MM.1S (cell line): ENCODE measurements at regions not wholly inside any gene's neighbourhood (a gene's known extent, or its start where the extent isn't known, plus 50 kb on each side); places are given as distances from the start of the nearest gene placed in this dataset.
"Not testable (repeated sequence)": the region's sequence is repeated elsewhere in the genome, so short reads cannot be mapped to it uniquely, and the experiment has no call there.

ENCODE experiments used
- DNase-seq: peaks from one replicate; pipeline ENCODE4 v3.0.0-alpha.2; 2015
- H2AFZ ChIP-seq: fragments of 300-600 bp; sonication (generic); 2 replicates; pipeline ENCODE4 v1.6.0; 2016; ENCODE audit warnings: antibody characterized with exemption, low read length
- H3F3A ChIP-seq: fragments of 300-600 bp; sonication (generic); 2 replicates; pipeline ENCODE4 v1.6.1; 2016; ENCODE audit warnings: mild to moderate bottlenecking, antibody characterized with exemption, low read length, moderate library complexity, mixed read lengths; ENCODE audit not compliant: insufficient read depth
- H3K27ac ChIP-seq: fragments of 300-600 bp; sonication (generic); 2 replicates; pipeline ENCODE4 v1.5.1; 2016; ENCODE audit warnings: mild to moderate bottlenecking, low read length
- H3K27me3 ChIP-seq: fragments of 300-600 bp; sonication (generic); replicated peaks from 2 replicates; pipeline ENCODE4 v1.6.0; 2016; ENCODE audit warnings: low read length; ENCODE audit not compliant: insufficient read depth
- H3K36me3 ChIP-seq: fragments of 300-600 bp; sonication (generic); replicated peaks from 2 replicates; pipeline ENCODE4 v1.6.1; 2016; ENCODE audit warnings: mild to moderate bottlenecking, low read length, mixed read lengths; ENCODE audit not compliant: insufficient read depth
- H3K4me1 ChIP-seq: fragments of 300-600 bp; sonication (generic); 2 replicates; pipeline ENCODE4 v1.6.1; 2016; ENCODE audit warnings: low read length, mixed read lengths
- H3K4me2 ChIP-seq: fragments of 300-600 bp; sonication (generic); 2 replicates; pipeline ENCODE4 v1.6.0; 2016; ENCODE audit warnings: low read depth, low read length
- H3K4me3 ChIP-seq: fragments of 300-600 bp; sonication (generic); 2 replicates; pipeline ENCODE4 v1.5.1; 2016; ENCODE audit warnings: low read length, mixed read lengths
- H3K79me2 ChIP-seq: fragments of 300-600 bp; sonication (generic); 2 replicates; pipeline ENCODE4 v1.6.1; 2016; ENCODE audit warnings: mixed run types, low read length, mixed read lengths
- H3K9ac ChIP-seq: fragments of 300-600 bp; sonication (generic); 2 replicates; pipeline ENCODE4 v1.6.1; 2016; ENCODE audit warnings: low read length, mixed read lengths
- H3K9me2 ChIP-seq: fragments of 300-600 bp; sonication (generic); replicated peaks from 2 replicates; pipeline ENCODE4 v1.6.1; 2016; ENCODE audit warnings: mild to moderate bottlenecking, low read length, mixed read lengths; ENCODE audit not compliant: insufficient read depth
- H3K9me3 ChIP-seq: fragments of 300-600 bp; sonication (generic); replicated peaks from 2 replicates; pipeline ENCODE4 v1.6.1; 2016; ENCODE audit warnings: mild to moderate bottlenecking, low read length, mixed read lengths; ENCODE audit not compliant: insufficient read depth
- H4K20me1 ChIP-seq: fragments of 300-600 bp; sonication (generic); 2 replicates; pipeline ENCODE4 v1.6.1; 2016; ENCODE audit warnings: mild to moderate bottlenecking, low read length, moderate library complexity, mixed read lengths; ENCODE audit not compliant: insufficient read depth
- EZH2 ChIP-seq: fragments of 300-600 bp; sonication (generic); optimal IDR thresholded peaks from 2 replicates; pipeline ENCODE3; 2017; ENCODE audit warnings: low read depth, mild to moderate bottlenecking, antibody characterized with exemption, low read length, mixed read lengths
- EZH2phosphoT487 ChIP-seq: fragments of 300-600 bp; sonication (generic); IDR thresholded peaks from 2 replicates; pipeline ENCODE4 v1.6.1; 2018; ENCODE audit warnings: antibody characterized with exemption, low read length
- TF ChIP-seq, protein P1 (sequence below): fragments of 300-600 bp; sonication (generic); IDR thresholded peaks from 2 replicates; pipeline ENCODE4 v1.5.1; 2016; ENCODE audit warnings: antibody characterized with exemption, low read length, mixed read lengths

DNA sequence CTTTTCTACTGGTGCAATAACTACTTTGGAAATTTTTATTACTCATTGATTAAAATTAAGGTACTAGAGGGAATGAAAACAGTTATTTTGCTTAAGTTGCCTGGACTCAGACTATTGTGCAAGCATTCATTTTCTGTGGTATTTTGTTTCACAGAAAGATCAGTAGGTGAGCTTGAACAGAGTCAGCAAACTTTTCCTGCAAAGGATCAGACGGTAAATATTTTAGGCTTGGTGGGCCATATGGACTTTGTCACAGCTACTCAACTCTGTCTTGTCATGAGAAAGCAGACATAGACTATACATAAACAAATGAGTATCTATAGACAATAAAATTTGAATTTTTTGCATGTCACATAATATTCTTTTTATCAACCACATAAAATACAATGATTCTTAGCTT, 1036.4 kb downstream of the NR2F1-AS1 start:
- no peaks in the 10 kb centered on the region for H3K36me3 ChIP-seq
- TF ChIP-seq EZH2 = no peak
- TF ChIP-seq, protein P1, sequence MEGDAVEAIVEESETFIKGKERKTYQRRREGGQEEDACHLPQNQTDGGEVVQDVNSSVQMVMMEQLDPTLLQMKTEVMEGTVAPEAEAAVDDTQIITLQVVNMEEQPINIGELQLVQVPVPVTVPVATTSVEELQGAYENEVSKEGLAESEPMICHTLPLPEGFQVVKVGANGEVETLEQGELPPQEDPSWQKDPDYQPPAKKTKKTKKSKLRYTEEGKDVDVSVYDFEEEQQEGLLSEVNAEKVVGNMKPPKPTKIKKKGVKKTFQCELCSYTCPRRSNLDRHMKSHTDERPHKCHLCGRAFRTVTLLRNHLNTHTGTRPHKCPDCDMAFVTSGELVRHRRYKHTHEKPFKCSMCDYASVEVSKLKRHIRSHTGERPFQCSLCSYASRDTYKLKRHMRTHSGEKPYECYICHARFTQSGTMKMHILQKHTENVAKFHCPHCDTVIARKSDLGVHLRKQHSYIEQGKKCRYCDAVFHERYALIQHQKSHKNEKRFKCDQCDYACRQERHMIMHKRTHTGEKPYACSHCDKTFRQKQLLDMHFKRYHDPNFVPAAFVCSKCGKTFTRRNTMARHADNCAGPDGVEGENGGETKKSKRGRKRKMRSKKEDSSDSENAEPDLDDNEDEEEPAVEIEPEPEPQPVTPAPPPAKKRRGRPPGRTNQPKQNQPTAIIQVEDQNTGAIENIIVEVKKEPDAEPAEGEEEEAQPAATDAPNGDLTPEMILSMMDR = no peak
- no peak for TF ChIP-seq EZH2phosphoT487
- DNase-seq = no peak

DNA sequence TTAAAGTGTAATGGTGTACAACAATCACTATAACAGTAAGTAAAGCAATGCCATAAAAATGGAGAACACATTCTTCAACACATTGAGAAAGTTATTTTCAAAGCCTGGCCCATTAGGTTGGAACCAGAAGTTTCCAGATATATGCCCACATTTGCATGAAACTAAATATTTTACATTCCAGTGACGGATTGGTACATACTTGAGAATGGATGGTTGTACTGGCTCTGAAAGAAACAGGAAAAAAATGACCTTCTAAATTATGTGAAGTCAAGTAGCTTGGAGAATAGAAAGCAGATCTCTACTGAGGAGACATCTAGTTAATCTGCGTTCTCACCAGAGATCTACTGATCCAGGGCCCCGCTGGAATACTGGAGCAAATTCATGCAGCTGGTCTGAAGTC, 1037.0 kb downstream of the NR2F1-AS1 start:
- H3K36me3 ChIP-seq = no peaks in the 10 kb centered on the region
- H3K27me3 ChIP-seq = no peaks in the 10 kb centered on the region
- no peaks in the 10 kb centered on the region for H3K79me2 ChIP-seq
- no peak overlapping the region for H3K9ac ChIP-seq
- no peak overlapping the region for H3K4me3 ChIP-seq
- no peak for DNase-seq
- no peaks in the 10 kb centered on the region for H3K4me1 ChIP-seq
- TF ChIP-seq EZH2phosphoT487 (no peak), EZH2 (no peak)
- TF ChIP-seq, protein P1 = no peak
- H3K27ac ChIP-seq = no peak overlapping the region
- H3F3A ChIP-seq = no peaks in the 10 kb centered on the region
- no peak overlapping the region for H2AFZ ChIP-seq
- H3K9me3 ChIP-seq = no peaks in the 10 kb centered on the region
- no peaks in the 10 kb centered on the region for H4K20me1 ChIP-seq
- no peak overlapping the region for H3K4me2 ChIP-seq
- H3K9me2 ChIP-seq = no peaks in the 10 kb centered on the region

More for the DNA sequence above, 1036.4 kb downstream of the NR2F1-AS1 start:
- H3K9me3 ChIP-seq = no peaks in the 10 kb centered on the region
- H3K9me2 ChIP-seq = no peaks in the 10 kb centered on the region
- H3K79me2 ChIP-seq = no peaks in the 10 kb centered on the region
- no peaks in the 10 kb centered on the region for H4K20me1 ChIP-seq
- H3K4me1 ChIP-seq = no peaks in the 10 kb centered on the region
- no peak overlapping the region for H2AFZ ChIP-seq
- no peak overlapping the region for H3K4me3 ChIP-seq
- no peak overlapping the region for H3K4me2 ChIP-seq
- no peaks in the 10 kb centered on the region for H3K27me3 ChIP-seq
- H3F3A ChIP-seq = no peaks in the 10 kb centered on the region
- no peak overlapping the region for H3K9ac ChIP-seq
- H3K27ac ChIP-seq = no peak overlapping the region

DNA sequence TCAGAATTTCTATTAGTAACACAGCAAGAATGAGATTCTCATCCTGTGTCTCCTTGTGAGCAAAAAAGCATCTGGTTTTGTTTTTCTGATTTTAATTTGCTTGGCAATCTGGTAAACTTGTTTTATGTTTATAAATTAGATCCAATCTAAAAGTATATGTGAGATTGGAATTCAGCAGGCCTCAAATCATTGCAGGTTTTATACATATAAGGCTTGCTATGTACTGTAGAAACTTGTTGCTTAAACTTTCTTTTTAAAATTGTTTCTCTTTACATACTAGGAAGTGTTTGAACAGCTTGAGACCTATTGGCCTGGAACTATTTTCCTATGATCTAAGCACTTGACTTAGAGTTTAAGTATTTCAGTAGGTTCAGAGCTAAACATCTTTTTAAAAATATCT, 1037.8 kb downstream of the NR2F1-AS1 start:
- H3K9me2 ChIP-seq = no peaks in the 10 kb centered on the region
- H3K79me2 ChIP-seq = no peaks in the 10 kb centered on the region
- no peak overlapping the region for H3K9ac ChIP-seq
- H3K27ac ChIP-seq = no peak overlapping the region
- H3K4me1 ChIP-seq = no peaks in the 10 kb centered on the region
- DNase-seq = no peak
- no peaks in the 10 kb centered on the region for H3K36me3 ChIP-seq
- H3K4me3 ChIP-seq = no peak overlapping the region
- H3K27me3 ChIP-seq = no peaks in the 10 kb centered on the region
- no peak overlapping the region for H2AFZ ChIP-seq
- H3F3A ChIP-seq = no peaks in the 10 kb centered on the region
- no peaks in the 10 kb centered on the region for H3K9me3 ChIP-seq
- H4K20me1 ChIP-seq = no peaks in the 10 kb centered on the region
- no peak overlapping the region for H3K4me2 ChIP-seq
- TF ChIP-seq, protein P1 = no peak
- TF ChIP-seq EZH2phosphoT487 = no peak
- TF ChIP-seq EZH2 = no peak

DNA sequence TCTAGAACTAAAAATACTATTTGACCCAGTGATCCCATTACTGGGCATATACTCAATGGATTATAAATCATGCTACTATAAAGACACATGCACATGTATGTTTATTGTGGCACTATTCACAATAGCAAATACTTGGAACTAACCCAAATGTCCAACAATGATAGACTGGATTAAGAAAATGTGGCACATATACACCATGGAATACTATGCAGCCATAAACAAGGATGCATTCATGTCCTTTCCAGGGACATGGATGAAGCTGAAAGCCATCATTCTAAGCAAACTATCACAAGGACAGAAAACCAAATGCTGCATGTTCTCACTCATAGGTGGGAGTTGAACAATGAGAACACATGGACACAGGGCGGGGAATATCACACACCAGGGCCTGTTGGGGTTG, 1039.0 kb downstream of the NR2F1-AS1 start:
- not testable (repeated sequence) for H4K20me1 ChIP-seq, H3K4me1 ChIP-seq, H2AFZ ChIP-seq, H3K9ac ChIP-seq, H3K27ac ChIP-seq, H3K36me3 ChIP-seq, H3F3A ChIP-seq, H3K4me2 ChIP-seq, H3K27me3 ChIP-seq, H3K79me2 ChIP-seq, H3K9me3 ChIP-seq, H3K9me2 ChIP-seq, H3K4me3 ChIP-seq, DNase-seq
